Ovary (tissue), 3 donors: ENCODE measurements at regions not wholly inside any gene's neighbourhood (a gene's known extent, or its start where the extent isn't known, plus 50 kb on each side); places are given as distances from the start of the nearest gene placed in this dataset.

Experiments used
- CTCF ChIP-seq, 3 donors: fragments of 450-650 bp in 2 of 3; fragments of 200-600 bp in 1 of 3; IDR thresholded peaks; one replicate each; pipeline versions ENCODE4 v1.5.1 to v1.8.0; 2016 to 2022; ENCODE audit warnings: antibody characterized with exemption in 3 of 3, mild to moderate bottlenecking in 1 of 3
- EP300 ChIP-seq: sonication (generic); formaldehyde crosslinking; IDR thresholded peaks from one replicate; pipeline ENCODE4 v1.6.1; 2017; ENCODE audit warnings: antibody characterized with exemption
- POLR2A ChIP-seq: fragments of 450-650 bp; IDR thresholded peaks from one replicate; pipeline ENCODE4 v1.6.1; 2017; ENCODE audit warnings: antibody characterized with exemption, mild to moderate bottlenecking, moderate library complexity
- donor health status: DM: no; HTN: no; CAD: no.

GRCh38 chr2:6692056-6692455 is 173.7 kb downstream of the CMPK2 start:
- TF ChIP-seq CTCF (IDR thresholded peaks at IDR 0.05) (no peak), EP300 (no peak), POLR2A (no peak)
